K562 (cell line): ENCODE measurements at regions not wholly inside any gene's neighbourhood (a gene's known extent, or its start where the extent isn't known, plus 50 kb on each side); places are given as distances from the start of the nearest gene placed in this dataset.

ENCODE experiments used
- ATAC-seq: fragments of 200-7000 bp; cut with Tn5 transposase; 3 replicates; pipeline ENCODE4 v1.9.1; 2020; ENCODE audit warnings: moderate library complexity
- BruUV-seq: library from RNA; stranded (reverse); fragments of 400-500 nt; replicated peaks from 2 replicates; lab custom pipeline; 2021; lab: Mats Ljungman, UMichigan
- CTCF ChIA-PET: fragments of 300-600 bp; formaldehyde crosslinking; extraction: SDS; loops from one replicate; lab custom pipeline; 2021; ENCODE audit warnings: low intra/inter-chr PET ratio; lab: Yijun Ruan, JAX
- POLR2A ChIA-PET: fragments of 300-600, 350-650 bp; sonication (Branson Sonifier 250); formaldehyde crosslinking; extraction: SDS; loops from one replicate; lab custom pipeline; 2021; ENCODE audit warnings: antibody characterized with exemption, inconsistent platforms; lab: Yijun Ruan, JAX
- DNase-seq, 4 experiments: peaks; one replicate each; pipeline versions ENCODE4 v3.0.0 to v3.0.0-alpha.2; 2011 to 2018; ENCODE audit warnings: low spot score in 3 of 4, mixed read lengths in 3 of 4; ENCODE audit errors: extremely low read depth in 1 of 4
- FAIRE-seq: peaks from 2 replicates; lab custom pipeline; 2011; peaks lifted over from hg19 to GRCh38; lab: Jason Lieb, UNC
- H2AFZ ChIP-seq: 2 replicates; pipeline ENCODE4 v1.6.0; 2011; ENCODE audit warnings: low read depth, low read length, control low read depth, inconsistent platforms
- H3K27ac ChIP-seq: fragments of 200-600 bp; 3 replicates; pipeline ENCODE4 v1.8.0; 2011; ENCODE audit warnings: low read depth, mild to moderate bottlenecking, control low read depth, inconsistent platforms, low read length, moderate library complexity, mixed read lengths; ENCODE audit errors: extremely low read depth
- H3K27me3 ChIP-seq, 2 experiments: fragments of 300-600 bp in 1 of 2; 2 replicates in 1 of 2; 3 replicates in 1 of 2; pipeline versions ENCODE4 v1.6.0 to v1.8.0; 2011; ENCODE audit warnings: inconsistent platforms in 2 of 2, low read length in 2 of 2, mild to moderate bottlenecking in 1 of 2, mixed read lengths in 1 of 2, moderate library complexity in 1 of 2; ENCODE audit not compliant: control insufficient read depth in 2 of 2, insufficient read depth in 2 of 2
- H3K36me3 ChIP-seq: fragments of 300-600 bp; 3 replicates; pipeline ENCODE4 v1.8.0; 2011; ENCODE audit warnings: mild to moderate bottlenecking, low read length, inconsistent platforms; ENCODE audit not compliant: control insufficient read depth, insufficient read depth
- H3K4me1 ChIP-seq, 2 experiments: fragments of 200-600 bp in 1 of 2; replicated peaks in 1 of 2; 2 replicates in 1 of 2; 3 replicates in 1 of 2; pipeline versions ENCODE4 v1.5.1 to v1.8.0; 2011; ENCODE audit warnings: inconsistent platforms in 2 of 2, low read length in 2 of 2, mild to moderate bottlenecking in 1 of 2, mixed read lengths in 1 of 2, moderate library complexity in 1 of 2; ENCODE audit not compliant: control insufficient read depth in 2 of 2, insufficient read depth in 2 of 2
- H3K4me2 ChIP-seq: 2 replicates; pipeline ENCODE4 v1.6.1; 2011; ENCODE audit warnings: low read length, control low read depth, inconsistent platforms, mixed read lengths; ENCODE audit not compliant: insufficient read depth
- H3K4me3 ChIP-seq: fragments of 200-600 bp; sonication (generic), shearing (Covaris generic); 2 replicates; pipeline ENCODE4 v1.5.1; 2016; ENCODE audit warnings: control low read depth, inconsistent platforms
- H3K79me2 ChIP-seq: fragments of 200-600 bp; 3 replicates; pipeline ENCODE4 v1.8.0; 2011; ENCODE audit warnings: low read length, inconsistent platforms; ENCODE audit not compliant: control insufficient read depth, insufficient read depth
- H3K9ac ChIP-seq, 2 experiments: 2 replicates each; pipeline versions ENCODE4 v1.6.0 to v1.6.1; 2011; ENCODE audit warnings: low read depth in 2 of 2, low read length in 2 of 2, control low read depth in 1 of 2, inconsistent platforms in 1 of 2, mild to moderate bottlenecking in 1 of 2, mixed read lengths in 1 of 2; ENCODE audit not compliant: insufficient read depth in 1 of 2
- H3K9me1 ChIP-seq: one replicate; pipeline ENCODE4 v1.6.0; 2011; ENCODE audit warnings: inconsistent platforms, mild to moderate bottlenecking, low read length, moderate library complexity; ENCODE audit not compliant: control insufficient read depth, insufficient read depth
- H3K9me3 ChIP-seq: replicated peaks from 2 replicates; pipeline ENCODE4 v1.5.1; 2011; ENCODE audit warnings: low read depth, low read length, inconsistent platforms; ENCODE audit not compliant: control insufficient read depth, insufficient read depth
- H4K20me1 ChIP-seq: replicated peaks from 2 replicates; pipeline ENCODE4 v1.6.1; 2011; ENCODE audit warnings: low read length, inconsistent platforms, mixed read lengths; ENCODE audit not compliant: control insufficient read depth, insufficient read depth
- C11orf30 ChIP-seq: fragments of 450-650 bp; IDR thresholded peaks from 2 replicates; pipeline ENCODE4 v1.6.1; 2016; ENCODE audit warnings: low read depth, mild to moderate bottlenecking
- CEBPG ChIP-seq, 3 experiments: fragments of 200-800 bp in 1 of 3; sonication (Bioruptor generic) in 1 of 3; sonication (generic) in 1 of 3; formaldehyde crosslinking in 1 of 3; IDR thresholded peaks in 2 of 3; conservative IDR thresholded peaks in 1 of 3; 2 replicates each; pipeline versions ENCODE4 v1.6.1 to v1.8.0; 2016 to 2022; ENCODE audit warnings: missing compliant biosample characterization in 2 of 3, missing genetic modification characterization in 2 of 3, mild to moderate bottlenecking in 1 of 3, missing genetic modification reagents in 1 of 3
- EZH2 ChIP-seq: IDR thresholded peaks from 2 replicates; pipeline ENCODE4 v1.6.1; 2012; ENCODE audit warnings: low read depth, mild to moderate bottlenecking, inconsistent platforms, low read length, borderline replicate concordance
- HDAC1 ChIP-seq, 2 experiments: fragments of 450-650 bp; IDR thresholded peaks; 2 replicates each; pipeline ENCODE4 v1.6.1; 2016 to 2017; ENCODE audit warnings: inconsistent platforms in 1 of 2, mild to moderate bottlenecking in 1 of 2, moderate library complexity in 1 of 2
- HDGF ChIP-seq: fragments of 450-650 bp; IDR thresholded peaks from 2 replicates; pipeline ENCODE4 v1.6.1; 2016
- KLF6 ChIP-seq: fragments of 250-450 bp; sonication (Bioruptor Pico); IDR thresholded peaks from 2 replicates; pipeline ENCODE4 v1.4.0; 2020; ENCODE audit warnings: mild to moderate bottlenecking, moderate library complexity, borderline replicate concordance
- RBM17 ChIP-seq: fragments of 200-400 bp; formaldehyde crosslinking; IDR thresholded peaks from 2 replicates; pipeline ENCODE4 v1.6.1; 2017; ENCODE audit warnings: low read depth, mild to moderate bottlenecking, low read length, borderline replicate concordance
- RBM34 ChIP-seq: fragments of 200-400 bp; formaldehyde crosslinking; IDR thresholded peaks from 2 replicates; pipeline ENCODE4 v1.6.1; 2018; ENCODE audit warnings: low read length, borderline replicate concordance; ENCODE audit not compliant: insufficient read depth
- WGBS: fragments of 100-300 bp; shearing (Covaris generic); methylation state at CpG from one replicate; pipeline ENCODE4 v1.1.6; 2016; ENCODE audit warnings: low coverage, mixed read lengths; ENCODE audit not compliant: insufficient coverage; ENCODE audit errors: missing lambda C conversion rate; 5-methylcytosine and 5-hydroxymethylcytosine counted together
- in situ Hi-C: fragments of 300-500 bp; cut with MboI; formaldehyde crosslinking; loops from 4 replicates; pipeline ENCODE4 v1.15.0; 2018; ENCODE audit warnings: inconsistent platforms, mixed read lengths
- intact Hi-C: fragments of 100-400 bp; cut with micrococcal nuclease; formaldehyde crosslinking; loops from 2 replicates; pipeline ENCODE4 v1.14.2; 2022
- TF ChIP-seq, protein P1 (sequence below): fragments of 450-650 bp; IDR thresholded peaks from 2 replicates; pipeline ENCODE4 v1.7.1; 2018; ENCODE audit warnings: mild to moderate bottlenecking, low read depth; ENCODE audit not compliant: partially characterized antibody
- TF ChIP-seq, protein P2 (sequence below): fragments of 250-450 bp; sonication (Bioruptor Pico); IDR thresholded peaks from 2 replicates; pipeline ENCODE4 v1.4.0; 2020; ENCODE audit warnings: mild to moderate bottlenecking, moderate library complexity
- TF ChIP-seq, protein P3 (sequence below): IDR thresholded peaks from 3 replicates; pipeline ENCODE4 v1.6.1; 2011; ENCODE audit warnings: borderline replicate concordance, mild to moderate bottlenecking; ENCODE audit not compliant: insufficient read length, insufficient read depth
- TF ChIP-seq, protein P4 (sequence below), 3 experiments: fragments of 200-800 bp in 1 of 3; fragments of 250-450 bp in 1 of 3; fragments of 450-650 bp in 1 of 3; sonication (Bioruptor Pico) in 1 of 3; sonication (Bioruptor generic) in 1 of 3; formaldehyde crosslinking in 1 of 3; IDR thresholded peaks; 2 replicates each; pipeline versions ENCODE4 v1.6.1 to v1.8.0; 2016 to 2022; ENCODE audit warnings: mild to moderate bottlenecking in 2 of 3, missing genetic modification characterization in 2 of 3, missing compliant biosample characterization in 1 of 3, moderate library complexity in 1 of 3

DNA sequence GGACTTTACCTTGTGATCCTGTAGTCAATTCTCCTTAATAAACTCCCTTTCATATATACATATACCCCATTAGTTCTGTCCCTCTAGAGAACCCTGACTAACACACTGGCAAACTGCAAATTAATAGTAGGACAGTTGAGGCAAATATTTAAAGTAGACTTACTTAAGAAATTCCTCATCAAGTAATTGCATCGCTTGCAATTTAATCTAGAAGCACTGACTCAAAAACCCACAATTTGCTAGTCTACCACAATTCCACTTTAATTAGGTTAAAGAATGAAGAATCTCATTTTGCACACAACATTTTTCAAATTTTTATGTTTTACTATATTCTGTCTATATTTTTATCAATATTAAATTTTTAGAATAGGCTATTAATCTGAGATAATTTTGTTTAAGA lies 188.1 kb downstream of the PLOD2 start (continued):
- TF ChIP-seq, protein P1, sequence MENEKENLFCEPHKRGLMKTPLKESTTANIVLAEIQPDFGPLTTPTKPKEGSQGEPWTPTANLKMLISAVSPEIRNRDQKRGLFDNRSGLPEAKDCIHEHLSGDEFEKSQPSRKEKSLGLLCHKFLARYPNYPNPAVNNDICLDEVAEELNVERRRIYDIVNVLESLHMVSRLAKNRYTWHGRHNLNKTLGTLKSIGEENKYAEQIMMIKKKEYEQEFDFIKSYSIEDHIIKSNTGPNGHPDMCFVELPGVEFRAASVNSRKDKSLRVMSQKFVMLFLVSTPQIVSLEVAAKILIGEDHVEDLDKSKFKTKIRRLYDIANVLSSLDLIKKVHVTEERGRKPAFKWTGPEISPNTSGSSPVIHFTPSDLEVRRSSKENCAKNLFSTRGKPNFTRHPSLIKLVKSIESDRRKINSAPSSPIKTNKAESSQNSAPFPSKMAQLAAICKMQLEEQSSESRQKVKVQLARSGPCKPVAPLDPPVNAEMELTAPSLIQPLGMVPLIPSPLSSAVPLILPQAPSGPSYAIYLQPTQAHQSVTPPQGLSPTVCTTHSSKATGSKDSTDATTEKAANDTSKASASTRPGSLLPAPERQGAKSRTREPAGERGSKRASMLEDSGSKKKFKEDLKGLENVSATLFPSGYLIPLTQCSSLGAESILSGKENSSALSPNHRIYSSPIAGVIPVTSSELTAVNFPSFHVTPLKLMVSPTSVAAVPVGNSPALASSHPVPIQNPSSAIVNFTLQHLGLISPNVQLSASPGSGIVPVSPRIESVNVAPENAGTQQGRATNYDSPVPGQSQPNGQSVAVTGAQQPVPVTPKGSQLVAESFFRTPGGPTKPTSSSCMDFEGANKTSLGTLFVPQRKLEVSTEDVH: no peak
- TF ChIP-seq RBM17 (no peak), EZH2 (no peak)
- TF ChIP-seq, protein P2, sequence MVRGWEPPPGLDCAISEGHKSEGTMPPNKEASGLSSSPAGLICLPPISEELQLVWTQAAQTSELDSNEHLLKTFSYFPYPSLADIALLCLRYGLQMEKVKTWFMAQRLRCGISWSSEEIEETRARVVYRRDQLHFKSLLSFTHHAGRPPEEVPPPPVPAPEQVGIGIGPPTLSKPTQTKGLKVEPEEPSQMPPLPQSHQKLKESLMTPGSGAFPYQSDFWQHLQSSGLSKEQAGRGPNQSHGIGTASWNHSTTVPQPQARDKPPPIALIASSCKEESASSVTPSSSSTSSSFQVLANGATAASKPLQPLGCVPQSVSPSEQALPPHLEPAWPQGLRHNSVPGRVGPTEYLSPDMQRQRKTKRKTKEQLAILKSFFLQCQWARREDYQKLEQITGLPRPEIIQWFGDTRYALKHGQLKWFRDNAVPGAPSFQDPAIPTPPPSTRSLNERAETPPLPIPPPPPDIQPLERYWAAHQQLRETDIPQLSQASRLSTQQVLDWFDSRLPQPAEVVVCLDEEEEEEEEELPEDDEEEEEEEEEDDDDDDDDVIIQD (CRISPR knock-in tag): no peak
- TF ChIP-seq, protein P3, sequence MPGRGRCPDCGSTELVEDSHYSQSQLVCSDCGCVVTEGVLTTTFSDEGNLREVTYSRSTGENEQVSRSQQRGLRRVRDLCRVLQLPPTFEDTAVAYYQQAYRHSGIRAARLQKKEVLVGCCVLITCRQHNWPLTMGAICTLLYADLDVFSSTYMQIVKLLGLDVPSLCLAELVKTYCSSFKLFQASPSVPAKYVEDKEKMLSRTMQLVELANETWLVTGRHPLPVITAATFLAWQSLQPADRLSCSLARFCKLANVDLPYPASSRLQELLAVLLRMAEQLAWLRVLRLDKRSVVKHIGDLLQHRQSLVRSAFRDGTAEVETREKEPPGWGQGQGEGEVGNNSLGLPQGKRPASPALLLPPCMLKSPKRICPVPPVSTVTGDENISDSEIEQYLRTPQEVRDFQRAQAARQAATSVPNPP: no peak

DNA sequence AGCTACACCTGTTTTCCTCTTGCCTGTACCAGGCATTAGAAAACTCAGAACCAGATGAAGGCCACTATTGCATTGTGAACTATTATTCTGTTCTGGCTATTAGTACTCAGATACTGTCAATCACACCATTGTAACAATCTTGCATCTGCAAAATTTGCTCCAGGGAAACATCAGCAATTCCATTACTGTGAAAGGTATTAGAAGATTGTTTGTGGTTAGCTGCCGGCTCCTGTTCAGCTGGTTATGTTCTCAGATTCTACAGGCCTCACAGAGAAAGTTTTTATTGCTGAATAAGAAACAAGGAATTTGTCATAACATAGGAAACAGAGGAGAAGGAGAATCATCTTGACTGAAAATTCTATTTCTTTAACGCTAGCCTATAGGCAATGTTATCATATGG lies 179.9 kb downstream of the PLOD2 start:
- POLR2A ChIA-PET: no interaction called here
- CTCF ChIA-PET: no interaction called here
- DNase-seq: no peak
- TF ChIP-seq KLF6 (CRISPR knock-in tag) (no peak), RBM34 (no peak), HDAC1 (IDR thresholded peaks at IDR 0.05) (no peak), CEBPG (CRISPR knock-in tag; IDR thresholded peaks at IDR 0.05) (no peak), CEBPG (tag; conservative IDR thresholded peaks at IDR 0.05 in 1 of 2, IDR thresholded peaks at IDR 0.05 in 1 of 2) (no peak), C11orf30 (no peak), HDGF (no peak)
- TF ChIP-seq, protein P4, sequence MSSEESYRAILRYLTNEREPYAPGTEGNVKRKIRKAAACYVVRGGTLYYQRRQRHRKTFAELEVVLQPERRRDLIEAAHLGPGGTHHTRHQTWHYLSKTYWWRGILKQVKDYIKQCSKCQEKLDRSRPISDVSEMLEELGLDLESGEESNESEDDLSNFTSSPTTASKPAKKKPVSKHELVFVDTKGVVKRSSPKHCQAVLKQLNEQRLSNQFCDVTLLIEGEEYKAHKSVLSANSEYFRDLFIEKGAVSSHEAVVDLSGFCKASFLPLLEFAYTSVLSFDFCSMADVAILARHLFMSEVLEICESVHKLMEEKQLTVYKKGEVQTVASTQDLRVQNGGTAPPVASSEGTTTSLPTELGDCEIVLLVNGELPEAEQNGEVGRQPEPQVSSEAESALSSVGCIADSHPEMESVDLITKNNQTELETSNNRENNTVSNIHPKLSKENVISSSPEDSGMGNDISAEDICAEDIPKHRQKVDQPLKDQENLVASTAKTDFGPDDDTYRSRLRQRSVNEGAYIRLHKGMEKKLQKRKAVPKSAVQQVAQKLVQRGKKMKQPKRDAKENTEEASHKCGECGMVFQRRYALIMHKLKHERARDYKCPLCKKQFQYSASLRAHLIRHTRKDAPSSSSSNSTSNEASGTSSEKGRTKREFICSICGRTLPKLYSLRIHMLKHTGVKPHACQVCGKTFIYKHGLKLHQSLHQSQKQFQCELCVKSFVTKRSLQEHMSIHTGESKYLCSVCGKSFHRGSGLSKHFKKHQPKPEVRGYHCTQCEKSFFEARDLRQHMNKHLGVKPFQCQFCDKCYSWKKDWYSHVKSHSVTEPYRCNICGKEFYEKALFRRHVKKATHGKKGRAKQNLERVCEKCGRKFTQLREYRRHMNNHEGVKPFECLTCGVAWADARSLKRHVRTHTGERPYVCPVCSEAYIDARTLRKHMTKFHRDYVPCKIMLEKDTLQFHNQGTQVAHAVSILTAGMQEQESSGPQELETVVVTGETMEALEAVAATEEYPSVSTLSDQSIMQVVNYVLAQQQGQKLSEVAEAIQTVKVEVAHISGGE (CRISPR knock-in tag; IDR thresholded peaks at IDR 0.05): no peak

More for the DNA sequence above, 179.9 kb downstream of the PLOD2 start:
- intact Hi-C loops: no loop called here
- Histone ChIP-seq H3K9ac (no peak overlapping the region), H3K79me2 (no peaks in the 10 kb centered on the region), H3K4me2 (no peak overlapping the region), H3K36me3 (no peaks in the 10 kb centered on the region), H4K20me1 (no peaks in the 10 kb centered on the region), H2AFZ (no peak overlapping the region), H3K4me1 (no peaks in the 10 kb centered on the region), H3K27ac (no peak overlapping the region), H3K9me1 (no peaks in the 10 kb centered on the region), H3K9me3 (peaks cover 2% of the 10 kb centered on the region; the same call in 1 of the 2 replicates), H3K27me3 (no peaks in the 10 kb centered on the region), H3K4me3 (no peak overlapping the region)
- 4% methylated on average over 2 of the region's 2 CpGs for WGBS
- BruUV-seq: no TSS peak
- FAIRE-seq (no peak), ATAC-seq (no peak)
- in situ Hi-C loops: no loop called here
